BJ (cell line): ENCODE measurements at regions not wholly inside any gene's neighbourhood (a gene's known extent, or its start where the extent isn't known, plus 50 kb on each side); places are given as distances from the start of the nearest gene placed in this dataset.
"Not testable (repeated sequence)": the region's sequence is repeated elsewhere in the genome, so short reads cannot be mapped to it uniquely, and the experiment has no call there.

Experiments
- CTCF ChIA-PET: fragments of 350-600 bp; formaldehyde crosslinking; extraction: SDS; loops from one replicate; lab custom pipeline; 2021; ENCODE audit warnings: antibody characterized with exemption, inconsistent platforms; lab: Yijun Ruan, JAX
- POLR2A ChIA-PET: fragments of 300-600 bp; sonication (Branson Sonifier 250); formaldehyde crosslinking; extraction: SDS; loops from one replicate; lab custom pipeline; 2021; ENCODE audit warnings: antibody characterized with exemption; lab: Charles Lee
- DNase-seq: peaks from one replicate; pipeline ENCODE4 v3.0.0-alpha.2; 2011; ENCODE audit warnings: low read depth
- H3K27me3 ChIP-seq: 2 replicates; pipeline ENCODE4 v1.6.0; 2011; ENCODE audit warnings: low read length; ENCODE audit not compliant: control insufficient read depth, insufficient read depth
- H3K36me3 ChIP-seq: 2 replicates; pipeline ENCODE4 v1.5.1; 2011; ENCODE audit warnings: low read length; ENCODE audit not compliant: control insufficient read depth, insufficient read depth
- H3K4me3 ChIP-seq: 2 replicates; pipeline ENCODE4 v1.5.1; 2011; ENCODE audit warnings: low read depth, mild to moderate bottlenecking, control low read depth, low read length
- TF ChIP-seq, protein P1 (sequence below): IDR thresholded peaks from 2 replicates; pipeline ENCODE4 v1.5.1; 2011; ENCODE audit warnings: low read depth, mild to moderate bottlenecking, control low read depth, inconsistent platforms, low read length, moderate library complexity; ENCODE audit not compliant: insufficient read depth

DNA sequence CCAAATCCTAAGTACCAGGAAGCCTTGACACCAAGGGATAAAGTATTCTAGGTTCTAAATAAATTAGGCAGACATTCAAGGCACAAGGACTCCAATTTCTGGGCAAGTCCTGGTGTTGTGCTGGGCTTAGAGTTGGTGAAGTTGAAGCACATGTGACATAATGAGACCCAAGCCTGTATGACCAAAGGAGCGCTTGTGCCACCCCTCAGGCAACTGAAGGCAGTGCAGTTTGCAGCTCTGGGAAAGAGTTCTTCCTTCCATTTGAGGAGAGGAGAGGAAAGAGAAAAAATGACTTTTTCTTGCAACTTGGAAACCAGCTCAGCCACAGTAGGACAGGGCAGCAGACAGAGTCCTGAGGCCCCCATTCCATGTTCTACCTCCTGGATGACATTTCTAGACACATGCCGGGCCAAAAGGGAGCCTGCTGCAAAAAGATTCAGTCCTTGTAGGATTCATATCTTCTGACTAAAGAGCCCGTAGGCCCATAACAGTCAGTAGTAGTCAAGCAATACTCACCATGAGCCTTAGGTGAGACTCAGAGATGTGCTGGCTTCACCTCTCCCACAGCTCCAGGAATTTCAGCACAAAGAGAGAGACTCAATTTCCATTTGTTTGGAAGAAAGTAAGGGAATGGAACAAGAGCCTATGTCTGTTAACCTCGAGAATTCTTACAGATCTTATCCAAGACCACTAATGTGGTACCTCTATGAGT lies 588.8 kb upstream of the BCHE start:
- H3K27me3 ChIP-seq = no peaks in the 10 kb centered on the region
- CTCF ChIA-PET = no interaction called here

GRCh38 chr3:166425021-166425420 lies 587.8 kb upstream of the BCHE start:
- Histone ChIP-seq H3K27me3 (no peaks in the 10 kb centered on the region), H3K4me3 (no peak overlapping the region), H3K36me3 (no peaks in the 10 kb centered on the region)
- no peak for DNase-seq
- ChIA-PET POLR2A (no interaction called here), CTCF (no interaction called here)
- TF ChIP-seq, protein P1, sequence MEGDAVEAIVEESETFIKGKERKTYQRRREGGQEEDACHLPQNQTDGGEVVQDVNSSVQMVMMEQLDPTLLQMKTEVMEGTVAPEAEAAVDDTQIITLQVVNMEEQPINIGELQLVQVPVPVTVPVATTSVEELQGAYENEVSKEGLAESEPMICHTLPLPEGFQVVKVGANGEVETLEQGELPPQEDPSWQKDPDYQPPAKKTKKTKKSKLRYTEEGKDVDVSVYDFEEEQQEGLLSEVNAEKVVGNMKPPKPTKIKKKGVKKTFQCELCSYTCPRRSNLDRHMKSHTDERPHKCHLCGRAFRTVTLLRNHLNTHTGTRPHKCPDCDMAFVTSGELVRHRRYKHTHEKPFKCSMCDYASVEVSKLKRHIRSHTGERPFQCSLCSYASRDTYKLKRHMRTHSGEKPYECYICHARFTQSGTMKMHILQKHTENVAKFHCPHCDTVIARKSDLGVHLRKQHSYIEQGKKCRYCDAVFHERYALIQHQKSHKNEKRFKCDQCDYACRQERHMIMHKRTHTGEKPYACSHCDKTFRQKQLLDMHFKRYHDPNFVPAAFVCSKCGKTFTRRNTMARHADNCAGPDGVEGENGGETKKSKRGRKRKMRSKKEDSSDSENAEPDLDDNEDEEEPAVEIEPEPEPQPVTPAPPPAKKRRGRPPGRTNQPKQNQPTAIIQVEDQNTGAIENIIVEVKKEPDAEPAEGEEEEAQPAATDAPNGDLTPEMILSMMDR = no peak

More for the DNA sequence above, 588.8 kb upstream of the BCHE start:
- TF ChIP-seq, protein P1 = no peak
- no peaks in the 10 kb centered on the region for H3K36me3 ChIP-seq
- POLR2A ChIA-PET = no interaction called here
- H3K4me3 ChIP-seq = no peak overlapping the region
- no peak for DNase-seq

DNA sequence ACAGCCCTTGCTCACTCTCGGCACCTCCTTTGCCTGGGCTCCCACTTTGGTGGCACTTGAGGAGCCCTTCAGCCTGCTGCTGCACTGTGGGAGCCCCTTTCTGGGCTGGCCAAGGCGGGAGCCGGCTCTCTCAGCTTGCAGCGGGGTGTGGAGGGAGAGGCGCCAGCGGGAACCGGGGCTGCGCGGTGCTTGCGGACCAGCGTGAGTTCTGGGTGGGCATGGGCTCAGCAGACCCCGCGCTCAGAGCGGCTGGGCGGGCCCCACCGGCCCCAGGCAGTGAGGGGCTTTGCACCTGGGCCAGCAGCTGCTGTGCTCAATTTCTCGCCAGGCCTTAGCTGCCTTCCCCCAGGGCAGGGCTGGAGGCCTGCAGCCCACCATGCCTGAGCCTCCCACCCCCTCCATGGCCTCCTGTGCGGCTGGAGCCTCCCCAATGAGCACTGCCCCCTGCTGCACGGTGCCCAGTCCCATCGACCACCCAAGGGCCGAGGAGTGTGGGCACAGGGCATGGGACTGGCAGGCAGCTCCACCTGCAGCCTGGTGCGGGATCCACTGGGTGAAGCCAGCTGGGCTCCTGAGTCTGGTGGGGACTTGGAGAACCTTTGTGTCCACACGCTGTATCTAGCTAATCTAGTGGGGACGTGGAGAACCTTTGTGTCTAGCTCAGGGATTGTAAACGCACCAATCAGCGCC lies 586.7 kb upstream of the BCHE start:
- H3K4me3 ChIP-seq, DNase-seq, CTCF ChIA-PET, H3K27me3 ChIP-seq, POLR2A ChIA-PET, H3K36me3 ChIP-seq: not testable (repeated sequence)

DNA sequence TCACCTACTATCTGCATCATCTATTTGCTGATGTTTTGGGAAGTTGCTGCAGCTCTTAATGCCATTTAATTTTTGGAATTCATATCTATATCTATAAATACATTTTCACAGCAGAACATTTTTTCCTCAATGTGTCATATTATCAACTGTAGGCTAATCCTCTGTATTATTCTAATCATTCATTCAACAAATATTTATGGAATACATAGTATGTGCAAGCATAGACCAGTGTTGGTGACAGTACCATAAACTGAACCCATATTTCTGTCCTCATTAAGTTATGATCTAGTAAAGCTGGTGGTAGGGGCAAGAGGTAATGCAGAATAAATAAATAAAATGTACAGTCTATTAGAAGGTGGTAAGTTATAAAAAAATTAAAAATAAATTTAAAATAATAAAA lies 585.3 kb upstream of the BCHE start:
- DNase-seq = no peak
- H3K27me3 ChIP-seq = no peaks in the 10 kb centered on the region
- ChIA-PET POLR2A (no interaction called here), CTCF (no interaction called here)
- H3K36me3 ChIP-seq = no peaks in the 10 kb centered on the region
- H3K4me3 ChIP-seq = no peak overlapping the region
- TF ChIP-seq, protein P1 = no peak

GRCh38 chr3:166420071-166420470 lies 582.8 kb upstream of the BCHE start:
- DNase-seq = no peak
- Histone ChIP-seq H3K36me3 (no peaks in the 10 kb centered on the region), H3K27me3 (no peaks in the 10 kb centered on the region), H3K4me3 (no peak overlapping the region)
- CTCF ChIA-PET = no interaction called here
- TF ChIP-seq, protein P1 = no peak
- POLR2A ChIA-PET = no interaction called here
